CD4-positive, alpha-beta T cell treated with Interferon gamma for 1 hour (primary cell): ENCODE measurements at regions not wholly inside any gene's neighbourhood (a gene's known extent, or its start where the extent isn't known, plus 50 kb on each side); places are given as distances from the start of the nearest gene placed in this dataset.

Experiments
- DNase-seq: peaks from one replicate; pipeline ENCODE4 v3.0.0-alpha.2; 2020

- DNase-seq: no peak
Measured at GRCh38 chrX:69221239-69222102, 56.2 kb upstream of the PJA1 start.

DNA sequence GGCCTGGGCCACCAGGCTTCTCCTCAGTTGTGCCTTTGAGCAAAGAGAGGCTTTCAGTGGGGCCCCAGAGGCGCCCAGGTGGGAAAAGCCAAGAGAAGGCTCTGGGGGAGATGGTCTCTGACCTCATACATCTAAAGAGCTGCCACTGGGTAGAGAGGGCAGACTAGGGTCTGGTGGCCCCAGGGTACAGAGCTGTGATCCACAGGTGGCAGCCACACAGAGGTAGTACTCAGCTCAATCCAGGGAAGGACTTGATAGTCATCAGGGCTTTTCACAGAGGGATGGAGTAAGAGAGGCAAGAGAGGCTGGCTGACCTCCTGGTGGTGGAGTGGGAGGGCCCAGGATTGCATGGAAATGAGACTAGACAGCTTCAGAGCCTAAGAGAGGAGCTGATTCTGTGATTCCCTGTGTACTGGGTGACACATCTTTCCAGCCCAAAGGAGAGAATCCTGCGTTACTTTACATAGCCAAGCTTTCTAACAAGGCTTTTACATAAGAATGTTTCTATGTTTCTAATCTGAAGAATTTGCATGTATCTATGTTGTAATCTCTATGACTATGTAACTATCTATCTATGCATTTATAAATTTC lies 53.2 kb upstream of the PJA1 start:
- no peak for DNase-seq

GRCh38 chrX:69216911-69217310 lies 51.7 kb upstream of the PJA1 start:
- DNase-seq: no peak

DNA sequence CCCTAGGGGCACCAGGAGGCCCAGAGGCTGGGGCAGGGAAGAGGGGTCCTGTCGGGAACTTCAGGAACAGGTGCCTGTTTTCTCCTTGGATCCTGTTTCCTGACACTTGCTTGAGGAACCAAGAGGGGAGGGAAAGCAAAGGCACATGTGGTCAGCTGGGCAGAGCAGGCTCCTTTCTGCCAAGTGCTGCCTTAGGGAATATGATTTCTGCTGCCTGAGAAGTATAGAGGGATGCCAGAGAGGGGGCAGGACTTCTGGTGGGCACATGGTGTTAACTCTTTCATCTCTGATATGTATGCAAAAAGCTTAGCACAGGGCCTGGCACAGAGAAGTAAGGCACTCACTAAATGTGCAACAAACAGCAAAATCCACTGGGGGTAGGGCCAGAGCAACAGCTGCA lies 51.2 kb upstream of the PJA1 start:
- DNase-seq: no peak

DNA sequence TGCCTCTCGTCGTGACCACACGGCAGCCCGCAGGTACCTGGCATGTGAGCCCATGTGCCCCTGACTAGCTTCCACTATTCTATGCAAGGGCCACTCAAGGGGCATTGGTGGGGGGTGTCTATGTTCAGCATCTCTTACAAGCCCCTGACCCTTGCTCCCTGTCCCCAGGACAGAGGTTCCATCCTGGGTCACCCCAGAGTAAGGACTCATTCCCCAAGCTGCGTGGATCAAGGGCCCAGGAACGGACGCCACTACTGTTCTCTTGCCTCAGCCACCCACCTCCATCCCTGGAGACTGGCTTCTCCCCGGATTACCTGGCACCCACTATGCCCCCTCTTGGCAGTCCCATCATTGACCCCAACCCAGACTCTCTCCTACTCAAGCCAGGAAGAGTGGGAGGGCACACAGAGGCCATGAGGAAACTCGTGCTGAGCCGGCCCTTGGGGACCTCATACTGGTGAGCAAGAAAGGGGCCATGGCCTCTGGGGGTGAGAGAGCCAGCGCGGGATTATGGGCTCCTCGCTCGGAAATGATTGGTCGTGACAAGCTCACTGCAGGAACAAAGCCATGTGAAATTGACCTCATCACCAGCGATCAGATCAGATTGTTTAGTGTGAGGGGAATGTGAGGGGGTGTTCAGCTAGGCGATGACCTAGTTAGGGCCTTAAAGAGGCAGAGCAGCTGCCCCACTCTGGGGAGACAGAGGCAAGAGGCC lies 50.1 kb upstream of the PJA1 start:
- DNase-seq: no peak
